GM19452 (cell line): ENCODE measurements at regions not wholly inside any gene's neighbourhood (a gene's known extent, or its start where the extent isn't known, plus 50 kb on each side); places are given as distances from the start of the nearest gene placed in this dataset.

Experiments used
- ATAC-seq: cut with Tn5 transposase; IDR thresholded peaks from one replicate; pipeline ENCODE4 v1.9.1; 2021; ENCODE audit not compliant: unreplicated experiment

GRCh38 chr5:121299153-121299552 lies 552.5 kb upstream of the FTMT start:
- no peak for ATAC-seq

GRCh38 chr5:121304838-121305237 lies 546.8 kb upstream of the FTMT start:
- no peak for ATAC-seq

- no peak for ATAC-seq
Measured at GRCh38 chr5:121313886-121314285, 537.8 kb upstream of the FTMT start.

GRCh38 chr5:121315786-121316185 lies 535.9 kb upstream of the FTMT start:
- ATAC-seq = no peak

- ATAC-seq = no peak
Measured at GRCh38 chr5:121319292-121319691, 532.4 kb upstream of the FTMT start.

- ATAC-seq = no peak
Measured at GRCh38 chr5:121325930-121326329, 525.8 kb upstream of the FTMT start.

GRCh38 chr5:121350181-121350930 lies 501.3 kb upstream of the FTMT start:
- ATAC-seq = no peak

- no peak for ATAC-seq
Measured at GRCh38 chr5:121366515-121366914, 485.2 kb upstream of the FTMT start.

- no peak for ATAC-seq
Measured at GRCh38 chr5:121373371-121373770, 478.3 kb upstream of the FTMT start.

GRCh38 chr5:121377461-121377860 lies 474.2 kb upstream of the FTMT start:
- ATAC-seq = no peak

GRCh38 chr5:121378046-121378445 lies 473.6 kb upstream of the FTMT start:
- ATAC-seq = no peak

- ATAC-seq = no peak
Measured at GRCh38 chr5:121378559-121379359, 472.9 kb upstream of the FTMT start.

GRCh38 chr5:121380066-121380465 lies 471.6 kb upstream of the FTMT start:
- ATAC-seq = no peak

- no peak for ATAC-seq
Measured at GRCh38 chr5:121384359-121384758, 467.3 kb upstream of the FTMT start.

- no peak for ATAC-seq
Measured at GRCh38 chr5:121386334-121386733, 465.3 kb upstream of the FTMT start.

- ATAC-seq = no peak
Measured at GRCh38 chr5:121396716-121397115, 455.0 kb upstream of the FTMT start.

GRCh38 chr5:121399879-121400278 lies 451.8 kb upstream of the FTMT start:
- no peak for ATAC-seq

- no peak for ATAC-seq
Measured at GRCh38 chr5:121408778-121409177, 442.9 kb upstream of the FTMT start.

- ATAC-seq = no peak
Measured at GRCh38 chr5:121415270-121415669, 436.4 kb upstream of the FTMT start.

GRCh38 chr5:121421646-121422045 lies 430.0 kb upstream of the FTMT start:
- no peak for ATAC-seq

GRCh38 chr5:121424976-121425375 lies 426.7 kb upstream of the FTMT start:
- no peak for ATAC-seq

- ATAC-seq = no peak
Measured at GRCh38 chr5:121426153-121426552, 425.5 kb upstream of the FTMT start.
